ENCODE measurements at regions not wholly inside any gene's neighbourhood (a gene's known extent, or its start where the extent isn't known, plus 50 kb on each side); places are given as distances from the start of the nearest gene placed in this dataset.
"Not testable (repeated sequence)": the region's sequence is repeated elsewhere in the genome, so short reads cannot be mapped to it uniquely, and the experiment has no call there.

GRCh38 chr16:21533474-21533873 is 65.9 kb upstream of the METTL9 start:
- H3K4me3 ChIP-seq (ENCODE audit: low read depth, low read length), result not testable (repeated sequence)

GRCh38 chr16:21534561-21534960 is 64.8 kb upstream of the METTL9 start:
- H3K4me3 ChIP-seq (ENCODE audit: low read depth, low read length), result not testable (repeated sequence)

- not testable (repeated sequence) for H3K4me3 ChIP-seq (ENCODE audit: low read depth, low read length)
Measured at GRCh38 chr16:21535201-21535600, 64.2 kb upstream of the METTL9 start.

- H3K4me3 ChIP-seq (ENCODE audit: low read depth, low read length), result not testable (repeated sequence)
Measured at GRCh38 chr16:21536740-21537139, 62.6 kb upstream of the METTL9 start.

- not testable (repeated sequence) for H3K4me3 ChIP-seq (ENCODE audit: low read depth, low read length)
Measured at GRCh38 chr16:21537598-21537997, 61.8 kb upstream of the METTL9 start.

GRCh38 chr16:21539107-21539618 is 60.2 kb upstream of the METTL9 start:
- not testable (repeated sequence) for H3K4me3 ChIP-seq (ENCODE audit: low read depth, low read length)

- H3K4me3 ChIP-seq (ENCODE audit: low read depth, low read length), result not testable (repeated sequence)
Measured at GRCh38 chr16:21540770-21541433, 58.5 kb upstream of the METTL9 start.

- H3K4me3 ChIP-seq (ENCODE audit: low read depth, low read length), result not testable (repeated sequence)
Measured at GRCh38 chr16:21541611-21542051, 57.7 kb upstream of the METTL9 start.

GRCh38 chr16:21542075-21542474 is 57.3 kb upstream of the METTL9 start:
- not testable (repeated sequence) for H3K4me3 ChIP-seq (ENCODE audit: low read depth, low read length)

GRCh38 chr16:21542491-21543124 is 56.8 kb upstream of the METTL9 start:
- not testable (repeated sequence) for H3K4me3 ChIP-seq (ENCODE audit: low read depth, low read length)

GRCh38 chr16:21543151-21543836 is 56.1 kb upstream of the METTL9 start:
- not testable (repeated sequence) for H3K4me3 ChIP-seq (ENCODE audit: low read depth, low read length)

GRCh38 chr16:21545664-21546326 is 53.6 kb upstream of the METTL9 start:
- H3K4me3 ChIP-seq (ENCODE audit: low read depth, low read length), result not testable (repeated sequence)

- H3K4me3 ChIP-seq (ENCODE audit: low read depth, low read length), result not testable (repeated sequence)
Measured at GRCh38 chr16:21549396-21549795, 50.0 kb upstream of the METTL9 start.
